ENCODE measurements at regions not wholly inside any gene's neighbourhood (a gene's known extent, or its start where the extent isn't known, plus 50 kb on each side); places are given as distances from the start of the nearest gene placed in this dataset.

GRCh38 chr4:135204311-135204710, 1002.7 kb upstream of the PABPC4L start:
- no peaks in the 10 kb centered on the region for H3K4me1 ChIP-seq (ENCODE audit: control insufficient read depth, insufficient read depth, low read length)
- H3K9ac ChIP-seq (ENCODE audit: low read depth, low read length): no peak overlapping the region
- no peaks in the 10 kb centered on the region for H3K36me3 ChIP-seq (ENCODE audit: control insufficient read depth, insufficient read depth, low read length)
- H3K9me3 ChIP-seq (ENCODE audit: control insufficient read depth, insufficient read depth, low read length): no peaks in the 10 kb centered on the region
- H3K27me3 ChIP-seq (ENCODE audit: control insufficient read depth, insufficient read depth, low read length): no peaks in the 10 kb centered on the region
- no peak overlapping the region for H3K4me3 ChIP-seq (ENCODE audit: low read depth, low read length)

GRCh38 chr4:135201081-135201480, 999.5 kb upstream of the PABPC4L start:
- H3K4me1 ChIP-seq (ENCODE audit: control insufficient read depth, insufficient read depth, low read length): no peaks in the 10 kb centered on the region

GRCh38 chr4:135197641-135198040, 996.1 kb upstream of the PABPC4L start:
- no peaks in the 10 kb centered on the region for H3K36me3 ChIP-seq (ENCODE audit: control insufficient read depth, insufficient read depth, low read length)
- H3K4me1 ChIP-seq (ENCODE audit: control insufficient read depth, insufficient read depth, low read length): no peaks in the 10 kb centered on the region
- no peaks in the 10 kb centered on the region for H3K27me3 ChIP-seq (ENCODE audit: control insufficient read depth, insufficient read depth, low read length)
- H3K4me3 ChIP-seq (ENCODE audit: low read depth, low read length): no peak overlapping the region
- H3K9ac ChIP-seq (ENCODE audit: low read depth, low read length): no peak overlapping the region
- no peaks in the 10 kb centered on the region for H3K9me3 ChIP-seq (ENCODE audit: control insufficient read depth, insufficient read depth, low read length)

More at GRCh38 chr4:135201081-135201480, 999.5 kb upstream of the PABPC4L start:
- no peaks in the 10 kb centered on the region for H3K9me3 ChIP-seq (ENCODE audit: control insufficient read depth, insufficient read depth, low read length)
- H3K27me3 ChIP-seq (ENCODE audit: control insufficient read depth, insufficient read depth, low read length): no peaks in the 10 kb centered on the region
- no peaks in the 10 kb centered on the region for H3K36me3 ChIP-seq (ENCODE audit: control insufficient read depth, insufficient read depth, low read length)
- H3K4me3 ChIP-seq (ENCODE audit: low read depth, low read length): no peak overlapping the region
- no peak overlapping the region for H3K9ac ChIP-seq (ENCODE audit: low read depth, low read length)

- no peaks in the 10 kb centered on the region for H3K9me3 ChIP-seq (ENCODE audit: control insufficient read depth, insufficient read depth, low read length)
- H3K4me1 ChIP-seq (ENCODE audit: control insufficient read depth, insufficient read depth, low read length): no peaks in the 10 kb centered on the region
- no peaks in the 10 kb centered on the region for H3K27me3 ChIP-seq (ENCODE audit: control insufficient read depth, insufficient read depth, low read length)
- H3K9ac ChIP-seq (ENCODE audit: low read depth, low read length): no peak overlapping the region
- no peak overlapping the region for H3K4me3 ChIP-seq (ENCODE audit: low read depth, low read length)
- H3K36me3 ChIP-seq (ENCODE audit: control insufficient read depth, insufficient read depth, low read length): no peaks in the 10 kb centered on the region
These were observed 992.9 kb upstream of the PABPC4L start for GRCh38 chr4:135194477-135194876.

GRCh38 chr4:135192751-135193535, 991.4 kb upstream of the PABPC4L start:
- H3K4me3 ChIP-seq (ENCODE audit: low read depth, low read length): no peak overlapping the region
- no peak overlapping the region for H3K9ac ChIP-seq (ENCODE audit: low read depth, low read length)
- H3K9me3 ChIP-seq (ENCODE audit: control insufficient read depth, insufficient read depth, low read length): no peaks in the 10 kb centered on the region
- H3K27me3 ChIP-seq (ENCODE audit: control insufficient read depth, insufficient read depth, low read length): no peaks in the 10 kb centered on the region
- H3K4me1 ChIP-seq (ENCODE audit: control insufficient read depth, insufficient read depth, low read length): no peaks in the 10 kb centered on the region
- H3K36me3 ChIP-seq (ENCODE audit: control insufficient read depth, insufficient read depth, low read length): no peaks in the 10 kb centered on the region

GRCh38 chr4:135191596-135191995, 990.0 kb upstream of the PABPC4L start:
- Histone ChIP-seq H3K27me3 (ENCODE audit: control insufficient read depth, insufficient read depth, low read length) (no peaks in the 10 kb centered on the region), H3K4me1 (ENCODE audit: control insufficient read depth, insufficient read depth, low read length) (peaks cover 7% of the 10 kb centered on the region), H3K36me3 (ENCODE audit: control insufficient read depth, insufficient read depth, low read length) (no peaks in the 10 kb centered on the region), H3K4me3 (ENCODE audit: low read depth, low read length) (no peak overlapping the region), H3K9me3 (ENCODE audit: control insufficient read depth, insufficient read depth, low read length) (no peaks in the 10 kb centered on the region), H3K9ac (ENCODE audit: low read depth, low read length) (no peak overlapping the region)

- H3K4me3 ChIP-seq (ENCODE audit: low read depth, low read length): no peak overlapping the region
These were observed 984.4 kb upstream of the PABPC4L start for GRCh38 chr4:135186002-135186401.

GRCh38 chr4:135185256-135185655, 983.7 kb upstream of the PABPC4L start:
- peaks cover 6% of the 10 kb centered on the region for H3K9me3 ChIP-seq (ENCODE audit: control insufficient read depth, insufficient read depth, low read length)
- no peaks in the 10 kb centered on the region for H3K27me3 ChIP-seq (ENCODE audit: control insufficient read depth, insufficient read depth, low read length)
- H3K36me3 ChIP-seq (ENCODE audit: control insufficient read depth, insufficient read depth, low read length): no peaks in the 10 kb centered on the region
- peaks cover 26% of the 10 kb centered on the region for H3K4me1 ChIP-seq (ENCODE audit: control insufficient read depth, insufficient read depth, low read length)
- peak overlapping the region; percentile 20 for H3K9ac ChIP-seq (ENCODE audit: low read depth, low read length)
- no peak overlapping the region for H3K4me3 ChIP-seq (ENCODE audit: low read depth, low read length)

More at GRCh38 chr4:135186002-135186401, 984.4 kb upstream of the PABPC4L start:
- H3K36me3 ChIP-seq (ENCODE audit: control insufficient read depth, insufficient read depth, low read length): no peaks in the 10 kb centered on the region
- H3K9ac ChIP-seq (ENCODE audit: low read depth, low read length): no peak overlapping the region
- H3K9me3 ChIP-seq (ENCODE audit: control insufficient read depth, insufficient read depth, low read length): peaks cover 6% of the 10 kb centered on the region
- H3K27me3 ChIP-seq (ENCODE audit: control insufficient read depth, insufficient read depth, low read length): no peaks in the 10 kb centered on the region
- H3K4me1 ChIP-seq (ENCODE audit: control insufficient read depth, insufficient read depth, low read length): peaks cover 26% of the 10 kb centered on the region

- Histone ChIP-seq H3K9ac (ENCODE audit: low read depth, low read length) (no peak overlapping the region), H3K4me1 (ENCODE audit: control insufficient read depth, insufficient read depth, low read length) (peaks cover 26% of the 10 kb centered on the region), H3K36me3 (ENCODE audit: control insufficient read depth, insufficient read depth, low read length) (no peaks in the 10 kb centered on the region), H3K9me3 (ENCODE audit: control insufficient read depth, insufficient read depth, low read length) (peaks cover 6% of the 10 kb centered on the region), H3K27me3 (ENCODE audit: control insufficient read depth, insufficient read depth, low read length) (no peaks in the 10 kb centered on the region), H3K4me3 (ENCODE audit: low read depth, low read length) (no peak overlapping the region)
These were observed 983.1 kb upstream of the PABPC4L start for GRCh38 chr4:135184715-135185114.

GRCh38 chr4:135177321-135177720, 975.7 kb upstream of the PABPC4L start:
- Histone ChIP-seq H3K9ac (ENCODE audit: low read depth, low read length) (no peak overlapping the region), H3K36me3 (ENCODE audit: control insufficient read depth, insufficient read depth, low read length) (no peaks in the 10 kb centered on the region), H3K9me3 (ENCODE audit: control insufficient read depth, insufficient read depth, low read length) (peaks cover 2% of the 10 kb centered on the region), H3K27me3 (ENCODE audit: control insufficient read depth, insufficient read depth, low read length) (no peaks in the 10 kb centered on the region), H3K4me1 (ENCODE audit: control insufficient read depth, insufficient read depth, low read length) (no peaks in the 10 kb centered on the region), H3K4me3 (ENCODE audit: low read depth, low read length) (no peak overlapping the region)

- H3K9me3 ChIP-seq (ENCODE audit: control insufficient read depth, insufficient read depth, low read length): peaks cover under 1% of the 10 kb centered on the region
- H3K9ac ChIP-seq (ENCODE audit: low read depth, low read length): no peak overlapping the region
- H3K27me3 ChIP-seq (ENCODE audit: control insufficient read depth, insufficient read depth, low read length): no peaks in the 10 kb centered on the region
- H3K36me3 ChIP-seq (ENCODE audit: control insufficient read depth, insufficient read depth, low read length): no peaks in the 10 kb centered on the region
- peaks cover 2% of the 10 kb centered on the region for H3K4me1 ChIP-seq (ENCODE audit: control insufficient read depth, insufficient read depth, low read length)
- H3K4me3 ChIP-seq (ENCODE audit: low read depth, low read length): no peak overlapping the region
These were observed 965.1 kb upstream of the PABPC4L start for GRCh38 chr4:135166661-135167060.

- Histone ChIP-seq H3K9me3 (ENCODE audit: control insufficient read depth, insufficient read depth, low read length) (no peaks in the 10 kb centered on the region), H3K27me3 (ENCODE audit: control insufficient read depth, insufficient read depth, low read length) (no peaks in the 10 kb centered on the region), H3K4me3 (ENCODE audit: low read depth, low read length) (no peak overlapping the region), H3K9ac (ENCODE audit: low read depth, low read length) (no peak overlapping the region), H3K36me3 (ENCODE audit: control insufficient read depth, insufficient read depth, low read length) (no peaks in the 10 kb centered on the region), H3K4me1 (ENCODE audit: control insufficient read depth, insufficient read depth, low read length) (peaks cover 2% of the 10 kb centered on the region)
These were observed 963.0 kb upstream of the PABPC4L start for GRCh38 chr4:135164601-135165000.

Measured in iPS-15b (cell line).